HCT116 (cell line): ENCODE measurements at regions not wholly inside any gene's neighbourhood (a gene's known extent, or its start where the extent isn't known, plus 50 kb on each side); places are given as distances from the start of the nearest gene placed in this dataset.

Experiments used
- ATAC-seq: fragments of 200-7000 bp; cut with Tn5 transposase; 2 replicates; pipeline ENCODE4 v1.9.1; 2020; ENCODE audit warnings: mild to moderate bottlenecking, moderate library complexity
- BruUV-seq: library from RNA; stranded (reverse); fragments of 400-500 nt; replicated peaks from 2 replicates; lab custom pipeline; 2021; lab: Mats Ljungman, UMichigan
- CTCF ChIA-PET: fragments of 300-600 bp; sonication (Branson Sonifier 250); formaldehyde crosslinking; loops from one replicate; lab custom pipeline; 2021; ENCODE audit warnings: antibody characterized with exemption; lab: Charles Lee
- POLR2A ChIA-PET: fragments of 300-600, 350-600 bp; sonication (Branson Sonifier 250); formaldehyde crosslinking; loops from one replicate; lab custom pipeline; 2021; ENCODE audit warnings: antibody characterized with exemption; lab: Charles Lee
- RAD21 ChIA-PET, 2 experiments: fragments of 300-600 bp; sonication (Branson Sonifier 250); formaldehyde crosslinking; loops; one replicate each; lab custom pipeline; 2023; ENCODE audit warnings: low total read pairs in 2 of 2; ENCODE audit not compliant: uncharacterized antibody in 2 of 2, unreplicated experiment in 2 of 2, low non-redundant PET in 1 of 2; lab: Charles Lee
- DNase-seq: peaks from one replicate; pipeline ENCODE4 v3.0.0-alpha.2; 2010; ENCODE audit warnings: low read depth, low spot score
- H2AFZ ChIP-seq: fragments of 200-600 bp; shearing (Covaris generic), sonication (generic); 2 replicates; pipeline ENCODE4 v1.6.1; 2017; ENCODE audit warnings: low read depth, mixed run types, mixed read lengths, antibody characterized with exemption, low read length; ENCODE audit not compliant: poor library complexity, severe bottlenecking
- H3K27ac ChIP-seq: 2 replicates; pipeline ENCODE4 v1.5.1; 2012; ENCODE audit warnings: low read depth, low read length
- H3K27me3 ChIP-seq: fragments of 200-600 bp; sonication (generic); 2 replicates; pipeline ENCODE4 v1.6.1; 2016; ENCODE audit warnings: mixed run types, low read length, mixed read lengths; ENCODE audit not compliant: insufficient read depth
- H3K36me3 ChIP-seq, 2 experiments: fragments of 200-500 bp in 1 of 2; fragments of 200-600 bp in 1 of 2; sonication (Bioruptor generic) in 1 of 2; sonication (generic) in 1 of 2; 2 replicates each; pipeline versions ENCODE4 v1.5.1 to v1.6.1; 2014 to 2016; ENCODE audit warnings: low read length in 2 of 2, inconsistent platforms in 1 of 2, mixed read lengths in 1 of 2, mixed run types in 1 of 2; ENCODE audit not compliant: insufficient read depth in 2 of 2, control insufficient read depth in 1 of 2
- H3K4me1 ChIP-seq, 2 experiments: fragments of 200-600 bp in 1 of 2; sonication (generic) in 1 of 2; 2 replicates each; pipeline versions ENCODE4 v1.5.1 to v1.6.1; 2012 to 2017; ENCODE audit warnings: low read length in 2 of 2, inconsistent platforms in 1 of 2, mild to moderate bottlenecking in 1 of 2, mixed read lengths in 1 of 2, mixed run types in 1 of 2, moderate library complexity in 1 of 2; ENCODE audit not compliant: insufficient read depth in 2 of 2, control insufficient read depth in 1 of 2
- H3K4me2 ChIP-seq: fragments of 200-600 bp; sonication (generic); 2 replicates; pipeline ENCODE4 v1.6.1; 2017; ENCODE audit warnings: mixed run types, low read length, mixed read lengths
- H3K4me3 ChIP-seq, 2 experiments: fragments of 200-600 bp in 1 of 2; sonication (generic) in 1 of 2; replicated peaks in 1 of 2; 2 replicates each; pipeline ENCODE4 v1.5.1; 2011 to 2016; ENCODE audit warnings: low read length in 2 of 2, control low read depth in 1 of 2, low read depth in 1 of 2, mild to moderate bottlenecking in 1 of 2, mixed read lengths in 1 of 2, mixed run types in 1 of 2
- H3K79me2 ChIP-seq: fragments of 200-600 bp; sonication (generic); 2 replicates; pipeline ENCODE4 v1.6.1; 2017; ENCODE audit warnings: mild to moderate bottlenecking, mixed run types, low read length, moderate library complexity, mixed read lengths; ENCODE audit not compliant: insufficient read depth
- H3K9ac ChIP-seq: fragments of 200-600 bp; sonication (generic); 2 replicates; pipeline ENCODE4 v1.6.1; 2016; ENCODE audit warnings: low read length, mixed read lengths
- H3K9me2 ChIP-seq: fragments of 200-600 bp; sonication (generic), shearing (Covaris generic); 2 replicates; pipeline ENCODE4 v1.6.1; 2017; ENCODE audit warnings: mixed run types, mild to moderate bottlenecking, moderate library complexity; ENCODE audit not compliant: insufficient read depth
- H3K9me3 ChIP-seq, 2 experiments: fragments of 200-500 bp in 1 of 2; fragments of 200-600 bp in 1 of 2; sonication (Bioruptor generic) in 1 of 2; sonication (generic) in 1 of 2; 2 replicates each; pipeline ENCODE4 v1.6.1; 2014 to 2017; ENCODE audit warnings: low read length in 2 of 2, mixed read lengths in 2 of 2, inconsistent platforms in 1 of 2, low read depth in 1 of 2, mild to moderate bottlenecking in 1 of 2, mixed run types in 1 of 2, moderate library complexity in 1 of 2; ENCODE audit not compliant: control insufficient read depth in 1 of 2, insufficient read depth in 1 of 2
- H4K20me1 ChIP-seq: fragments of 200-600 bp; sonication (generic), shearing (Covaris generic); 2 replicates; pipeline ENCODE4 v1.6.1; 2017; ENCODE audit warnings: mixed run types, mild to moderate bottlenecking, moderate library complexity; ENCODE audit not compliant: insufficient read depth
- CEBPB ChIP-seq: IDR thresholded peaks from 2 replicates; pipeline ENCODE4 v1.6.1; 2012; ENCODE audit warnings: low read depth
- EZH2phosphoT487 ChIP-seq: fragments of 200-600 bp; IDR thresholded peaks from 2 replicates; pipeline ENCODE4 v1.6.1; 2018; ENCODE audit warnings: antibody characterized with exemption, borderline replicate concordance
- FOSL1 ChIP-seq: IDR thresholded peaks from 2 replicates; pipeline ENCODE4 v1.6.1; 2012; ENCODE audit warnings: low read depth
- POLR2A ChIP-seq: IDR thresholded peaks from 2 replicates; pipeline ENCODE4 v1.7.0; 2011; ENCODE audit warnings: borderline replicate concordance; ENCODE audit not compliant: insufficient read depth, insufficient read length; ENCODE audit errors: extremely low read depth
- RAD21 ChIP-seq: IDR thresholded peaks from 2 replicates; pipeline ENCODE4 v1.6.1; 2012; ENCODE audit warnings: low read depth, mild to moderate bottlenecking
- SIN3A ChIP-seq: IDR thresholded peaks from 2 replicates; pipeline ENCODE4 v1.6.1; 2012; ENCODE audit warnings: low read depth
- SP1 ChIP-seq: IDR thresholded peaks from 2 replicates; pipeline ENCODE4 v1.6.1; 2012; ENCODE audit warnings: low read depth
- SRF ChIP-seq: IDR thresholded peaks from 2 replicates; pipeline ENCODE4 v1.6.1; 2012; ENCODE audit warnings: low read depth
- YY1 ChIP-seq: IDR thresholded peaks from 2 replicates; pipeline ENCODE4 v1.6.1; 2011; ENCODE audit warnings: low read length, low read depth, moderate library complexity, mild to moderate bottlenecking; ENCODE audit not compliant: insufficient replicate concordance; ENCODE audit errors: extremely low read depth
- ZNF274 ChIP-seq: fragments of 200-500 bp; sonication (Bioruptor generic); IDR thresholded peaks from 2 replicates; pipeline ENCODE4 v1.6.1; 2014; ENCODE audit warnings: mild to moderate bottlenecking, low read depth, low read length, inconsistent platforms
- intact Hi-C: fragments of 100-400 bp; cut with micrococcal nuclease; formaldehyde crosslinking; loops from 2 replicates; pipeline ENCODE4 v1.10.0; 2022
- TF ChIP-seq, protein P1 (sequence below): IDR thresholded peaks from 2 replicates; pipeline ENCODE4 v1.6.1; 2012; ENCODE audit warnings: low read depth
- TF ChIP-seq, protein P2 (sequence below): IDR thresholded peaks from 2 replicates; pipeline ENCODE4 v1.6.1; 2012

DNA sequence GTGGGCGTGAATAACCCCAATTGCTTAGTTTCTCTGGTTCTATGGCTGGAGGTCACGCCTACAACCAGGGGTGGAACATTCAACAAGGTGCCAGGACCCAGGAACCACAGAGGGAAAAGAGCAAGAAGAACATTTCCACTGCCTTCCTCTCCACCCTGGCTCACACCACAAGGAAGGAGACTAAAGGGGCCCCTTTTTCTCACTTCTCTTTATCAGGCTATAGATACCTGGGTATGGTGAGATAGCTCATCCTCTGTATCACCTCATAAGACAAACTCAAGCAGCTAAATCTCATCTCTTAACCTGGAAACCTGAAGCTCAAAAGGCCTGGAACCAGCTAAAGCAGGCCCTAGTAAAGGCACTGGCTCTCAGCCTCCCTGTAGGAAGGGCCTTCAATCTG is 438.8 kb upstream of the OLFM3 start:
- Histone ChIP-seq H3K4me3 (no peak overlapping the region), H3K4me1 (no peaks in the 10 kb centered on the region), H3K27ac (no peak overlapping the region), H3K4me2 (no peak overlapping the region), H3K27me3 (no peaks in the 10 kb centered on the region), H3K79me2 (no peaks in the 10 kb centered on the region), H3K9me3 (no peaks in the 10 kb centered on the region; a peak in 1 of 4 replicates), H2AFZ (no peak overlapping the region), H3K9ac (no peak overlapping the region), H4K20me1 (no peaks in the 10 kb centered on the region), H3K9me2 (no peaks in the 10 kb centered on the region), H3K36me3 (no peaks in the 10 kb centered on the region)
- ChIA-PET POLR2A (no interaction called here), RAD21 (no interaction called here), CTCF (interaction anchor here (1.4 kb wide), 1 partner anchor 1026 kb away, joined by 3 read pairs; no protein-coding TSS in a partner anchor)
- intact Hi-C loops: loop anchor here (10.0 kb wide), 1 partner anchor 911 kb away; no protein-coding TSS in a partner anchor
- no peak for DNase-seq
- no TSS peak for BruUV-seq
- ATAC-seq: no peak
- TF ChIP-seq FOSL1 (no peak), POLR2A (no peak), ZNF274 (no peak), RAD21 (no peak), SIN3A (no peak), EZH2phosphoT487 (no peak), SP1 (no peak), CEBPB (no peak), SRF (no peak), YY1 (no peak)
- TF ChIP-seq, protein P1, sequence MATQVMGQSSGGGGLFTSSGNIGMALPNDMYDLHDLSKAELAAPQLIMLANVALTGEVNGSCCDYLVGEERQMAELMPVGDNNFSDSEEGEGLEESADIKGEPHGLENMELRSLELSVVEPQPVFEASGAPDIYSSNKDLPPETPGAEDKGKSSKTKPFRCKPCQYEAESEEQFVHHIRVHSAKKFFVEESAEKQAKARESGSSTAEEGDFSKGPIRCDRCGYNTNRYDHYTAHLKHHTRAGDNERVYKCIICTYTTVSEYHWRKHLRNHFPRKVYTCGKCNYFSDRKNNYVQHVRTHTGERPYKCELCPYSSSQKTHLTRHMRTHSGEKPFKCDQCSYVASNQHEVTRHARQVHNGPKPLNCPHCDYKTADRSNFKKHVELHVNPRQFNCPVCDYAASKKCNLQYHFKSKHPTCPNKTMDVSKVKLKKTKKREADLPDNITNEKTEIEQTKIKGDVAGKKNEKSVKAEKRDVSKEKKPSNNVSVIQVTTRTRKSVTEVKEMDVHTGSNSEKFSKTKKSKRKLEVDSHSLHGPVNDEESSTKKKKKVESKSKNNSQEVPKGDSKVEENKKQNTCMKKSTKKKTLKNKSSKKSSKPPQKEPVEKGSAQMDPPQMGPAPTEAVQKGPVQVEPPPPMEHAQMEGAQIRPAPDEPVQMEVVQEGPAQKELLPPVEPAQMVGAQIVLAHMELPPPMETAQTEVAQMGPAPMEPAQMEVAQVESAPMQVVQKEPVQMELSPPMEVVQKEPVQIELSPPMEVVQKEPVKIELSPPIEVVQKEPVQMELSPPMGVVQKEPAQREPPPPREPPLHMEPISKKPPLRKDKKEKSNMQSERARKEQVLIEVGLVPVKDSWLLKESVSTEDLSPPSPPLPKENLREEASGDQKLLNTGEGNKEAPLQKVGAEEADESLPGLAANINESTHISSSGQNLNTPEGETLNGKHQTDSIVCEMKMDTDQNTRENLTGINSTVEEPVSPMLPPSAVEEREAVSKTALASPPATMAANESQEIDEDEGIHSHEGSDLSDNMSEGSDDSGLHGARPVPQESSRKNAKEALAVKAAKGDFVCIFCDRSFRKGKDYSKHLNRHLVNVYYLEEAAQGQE: no peak
- TF ChIP-seq, protein P2, sequence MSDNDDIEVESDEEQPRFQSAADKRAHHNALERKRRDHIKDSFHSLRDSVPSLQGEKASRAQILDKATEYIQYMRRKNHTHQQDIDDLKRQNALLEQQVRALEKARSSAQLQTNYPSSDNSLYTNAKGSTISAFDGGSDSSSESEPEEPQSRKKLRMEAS: no peak
